K562 (cell line): ENCODE measurements at regions not wholly inside any gene's neighbourhood (a gene's known extent, or its start where the extent isn't known, plus 50 kb on each side); places are given as distances from the start of the nearest gene placed in this dataset.

ENCODE experiments used
- CTCF ChIP-seq, 3 experiments: IDR thresholded peaks in 2 of 3; conservative IDR thresholded peaks in 1 of 3; 2 replicates each; pipeline ENCODE4 v1.5.1; 2011 to 2012; ENCODE audit warnings: low read length in 3 of 3, mild to moderate bottlenecking in 3 of 3, control low read depth in 2 of 3, improper control_type of control experiment in 1 of 3, inconsistent platforms in 1 of 3, low read depth in 1 of 3, mixed read lengths in 1 of 3, moderate library complexity in 1 of 3; ENCODE audit not compliant: insufficient read depth in 2 of 3
- EZH2 ChIP-seq: IDR thresholded peaks from 2 replicates; pipeline ENCODE4 v1.6.1; 2012; ENCODE audit warnings: low read depth, mild to moderate bottlenecking, inconsistent platforms, low read length, borderline replicate concordance
- FOXA1 ChIP-seq: fragments of 450-650 bp; IDR thresholded peaks from 2 replicates; pipeline ENCODE4 v1.6.1; 2016; ENCODE audit warnings: mild to moderate bottlenecking, borderline replicate concordance
- GMEB1 ChIP-seq: fragments of 250-450 bp; sonication (Bioruptor Pico); IDR thresholded peaks from 2 replicates; pipeline ENCODE4 v1.4.0; 2020; ENCODE audit warnings: mild to moderate bottlenecking
- HDAC2 ChIP-seq: fragments of 450-650 bp; IDR thresholded peaks from 2 replicates; pipeline ENCODE4 v1.6.1; 2016; ENCODE audit warnings: mild to moderate bottlenecking
- JUND ChIP-seq, 2 experiments: IDR thresholded peaks; 2 replicates in 1 of 2; 3 replicates in 1 of 2; pipeline ENCODE4 v1.6.1; 2011; ENCODE audit warnings: borderline replicate concordance in 2 of 2, low read depth in 2 of 2, low read length in 2 of 2, improper control_type of control experiment in 1 of 2, missing biosample characterization in 1 of 2, missing genetic modification characterization in 1 of 2, missing genetic modification reagents in 1 of 2
- NFIC ChIP-seq: fragments of 450-650 bp; IDR thresholded peaks from 2 replicates; pipeline ENCODE4 v1.6.1; 2017; ENCODE audit warnings: mild to moderate bottlenecking, inconsistent platforms
- POLR2A ChIP-seq: fragments of 450-650 bp; conservative IDR thresholded peaks from 2 replicates; pipeline ENCODE4 v1.6.1; 2016
- POLR3G ChIP-seq: IDR thresholded peaks from 2 replicates; pipeline ENCODE4 v1.6.1; 2011; ENCODE audit not compliant: insufficient read length, insufficient replicate concordance; ENCODE audit errors: extremely low read depth
- ZFX ChIP-seq: sonication (generic); formaldehyde crosslinking; IDR thresholded peaks from 2 replicates; pipeline ENCODE4 v1.8.0; 2022; ENCODE audit warnings: mild to moderate bottlenecking, missing genetic modification reagents, moderate library complexity

- TF ChIP-seq CTCF (IDR thresholded peaks at IDR 0.05 in 2 of 3, conservative IDR thresholded peaks at IDR 0.05 in 1 of 3; ENCODE audit: insufficient read depth in 2 of 3, low read depth in 1 of 3, low read length in 3 of 3): no peak
- no peak for TF ChIP-seq POLR3G
- TF ChIP-seq ZFX (CRISPR knock-in tag): no peak
- no peak for TF ChIP-seq NFIC
- no peak for TF ChIP-seq POLR2A
- no peak for TF ChIP-seq JUND (IDR thresholded peaks at IDR 0.05; ENCODE audit: borderline replicate concordance, low read depth, low read length)
- no peak for TF ChIP-seq JUND (tag; IDR thresholded peaks at IDR 0.05; ENCODE audit: borderline replicate concordance, low read depth, low read length)
- TF ChIP-seq HDAC2: no peak
- TF ChIP-seq FOXA1: no peak
- no peak for TF ChIP-seq EZH2
- TF ChIP-seq GMEB1: no peak
Observed at GRCh38 chr1:115181231-115181630, 91.9 kb upstream of the TSPAN2 start.
